ENCODE measurements at regions not wholly inside any gene's neighbourhood (a gene's known extent, or its start where the extent isn't known, plus 50 kb on each side); places are given as distances from the start of the nearest gene placed in this dataset.

- TF ChIP-seq CTCF (IDR thresholded peaks at IDR 0.05): no peak
- TF ChIP-seq POLR2A (IDR thresholded peaks at IDR 0.05): no peak
Measured at GRCh38 chr5:105015098-105015497, 1452.5 kb upstream of the NUDT12 start.
